HFFc6 (cell line): ENCODE measurements at regions not wholly inside any gene's neighbourhood (a gene's known extent, or its start where the extent isn't known, plus 50 kb on each side); places are given as distances from the start of the nearest gene placed in this dataset.

Source experiments
- DNase-seq: peaks from one replicate; pipeline ENCODE4 v3.0.0-alpha.2; 2018
- H3K27ac Mint-ChIP-seq: 2 replicates; pipeline ENCODE4 v1.8.0; 2020; ENCODE audit warnings: mild to moderate bottlenecking, mixed read lengths
- H3K27me3 Mint-ChIP-seq: 2 replicates; pipeline ENCODE4 v1.8.0; 2021; ENCODE audit warnings: mild to moderate bottlenecking, moderate library complexity, mixed read lengths; ENCODE audit not compliant: insufficient read depth
- H3K36me3 Mint-ChIP-seq: 2 replicates; pipeline ENCODE4 v1.8.0; 2021; ENCODE audit warnings: low read depth, mixed read lengths
- H3K4me1 Mint-ChIP-seq: 2 replicates; pipeline ENCODE4 v1.8.0; 2020; ENCODE audit warnings: low read depth, mixed read lengths
- H3K4me3 Mint-ChIP-seq: 2 replicates; pipeline ENCODE4 v1.8.0; 2020; ENCODE audit warnings: mild to moderate bottlenecking, moderate library complexity, mixed read lengths
- H3K9me3 Mint-ChIP-seq: 2 replicates; pipeline ENCODE4 v1.8.0; 2020; ENCODE audit warnings: mild to moderate bottlenecking, mixed read lengths
- CTCF ChIP-seq: fragments of 200-600 bp; sonication (generic); IDR thresholded peaks from 2 replicates; pipeline ENCODE4 v1.5.0; 2021; ENCODE audit warnings: antibody characterized with exemption, mild to moderate bottlenecking

- Mint-ChIP-seq H3K36me3 (no peaks in the 10 kb centered on the region), H3K27ac (no peak overlapping the region), H3K9me3 (peaks cover 4% of the 10 kb centered on the region; the same call in 1 of the 2 replicates), H3K4me1 (no peaks in the 10 kb centered on the region), H3K27me3 (peaks cover 11% of the 10 kb centered on the region), H3K4me3 (no peak overlapping the region)
- no peak for TF ChIP-seq CTCF
- no peak for DNase-seq
Observed at GRCh38 chr5:1938310-1939000, 55.7 kb upstream of the IRX4 start.

- H3K36me3 Mint-ChIP-seq, result no peaks in the 10 kb centered on the region
- no peak for DNase-seq
- H3K4me3 Mint-ChIP-seq, result no peak overlapping the region
- H3K4me1 Mint-ChIP-seq, result no peaks in the 10 kb centered on the region
- H3K27me3 Mint-ChIP-seq, result peaks cover 11% of the 10 kb centered on the region
- H3K9me3 Mint-ChIP-seq, result peaks cover 4% of the 10 kb centered on the region; the same call in 1 of the 2 replicates
- no peak for TF ChIP-seq CTCF
- no peak overlapping the region for H3K27ac Mint-ChIP-seq
Observed at GRCh38 chr5:1937590-1937989, 54.9 kb upstream of the IRX4 start.

GRCh38 chr5:1936901-1937300, 54.2 kb upstream of the IRX4 start:
- Mint-ChIP-seq H3K4me1 (no peaks in the 10 kb centered on the region), H3K4me3 (no peak overlapping the region), H3K27me3 (peaks cover 11% of the 10 kb centered on the region), H3K36me3 (no peaks in the 10 kb centered on the region), H3K9me3 (peaks cover 4% of the 10 kb centered on the region; the same call in 1 of the 2 replicates), H3K27ac (no peak overlapping the region)
- no peak for TF ChIP-seq CTCF
- DNase-seq, result no peak

- H3K36me3 Mint-ChIP-seq, result no peaks in the 10 kb centered on the region
- TF ChIP-seq CTCF, result no peak
- peaks cover 4% of the 10 kb centered on the region; the same call in 1 of the 2 replicates for H3K9me3 Mint-ChIP-seq
Observed at GRCh38 chr5:1936413-1936812, 53.7 kb upstream of the IRX4 start.

GRCh38 chr5:1934801-1935429, 52.2 kb upstream of the IRX4 start:
- Mint-ChIP-seq H3K9me3 (peaks cover 4% of the 10 kb centered on the region; the same call in 1 of the 2 replicates), H3K27ac (no peak overlapping the region), H3K36me3 (no peaks in the 10 kb centered on the region), H3K4me3 (no peak overlapping the region), H3K27me3 (peaks cover 11% of the 10 kb centered on the region), H3K4me1 (no peaks in the 10 kb centered on the region)
- no peak for TF ChIP-seq CTCF
- no peak for DNase-seq

More at GRCh38 chr5:1936413-1936812, 53.7 kb upstream of the IRX4 start:
- no peak overlapping the region for H3K4me3 Mint-ChIP-seq
- H3K4me1 Mint-ChIP-seq, result no peaks in the 10 kb centered on the region
- peaks cover 11% of the 10 kb centered on the region for H3K27me3 Mint-ChIP-seq
- no peak overlapping the region for H3K27ac Mint-ChIP-seq
- no peak for DNase-seq
